ENCODE measurements at regions not wholly inside any gene's neighbourhood (a gene's known extent, or its start where the extent isn't known, plus 50 kb on each side); places are given as distances from the start of the nearest gene placed in this dataset.

GRCh38 chr18:11464129-11464528 lies 145.3 kb upstream of the SLC35G4 start:
- H3K4me2 ChIP-seq (ENCODE audit: insufficient read depth, low read length) = no peak overlapping the region
- H3K79me2 ChIP-seq (ENCODE audit: control insufficient read depth, insufficient read depth, low read length) = no peaks in the 10 kb centered on the region
- DNase-seq (ENCODE audit: extremely low read depth in 1 of 4, low spot score in 3 of 4) (no peak), FAIRE-seq (no peak), ATAC-seq (no peak)
- ChIA-PET POLR2A (no interaction called here), CTCF (ENCODE audit: low intra/inter-chr PET ratio) (no interaction called here)
- intact Hi-C loops (cut with micrococcal nuclease) (no loop called here), in situ Hi-C loops (cut with MboI) (no loop called here)
- 0% methylated on average over 2 of the region's 2 CpGs for WGBS (ENCODE audit: insufficient coverage, low coverage, missing lambda C conversion rate)
- BruUV-seq (replicated peaks) = no TSS peak
- TF ChIP-seq MYBL2 (IDR thresholded peaks at IDR 0.05; ENCODE audit: low read depth) (no peak), MYBL2 (CRISPR knock-in tag; IDR thresholded peaks at IDR 0.05; ENCODE audit: borderline replicate concordance) (no peak), DACH1 (IDR thresholded peaks at IDR 0.05; ENCODE audit: partially characterized antibody) (no peak), PYGO2 (tag; IDR thresholded peaks at IDR 0.05) (no peak), ILF3 (IDR thresholded peaks at IDR 0.05; ENCODE audit: borderline replicate concordance) (no peak), ZNF282 (CRISPR knock-in tag; IDR thresholded peaks at IDR 0.05) (no peak), GTF2A2 (tag; IDR thresholded peaks at IDR 0.05) (no peak), ZNF3 (CRISPR knock-in tag; IDR thresholded peaks at IDR 0.05) (no peak), ZBTB34 (CRISPR knock-in tag; IDR thresholded peaks at IDR 0.05) (no peak), ARNT (IDR thresholded peaks at IDR 0.05) (no peak), TEAD1 (CRISPR knock-in tag; IDR thresholded peaks at IDR 0.05) (no peak)
- no peaks in the 10 kb centered on the region for H3K9me1 ChIP-seq (ENCODE audit: control insufficient read depth, insufficient read depth, low read length)
- H4K20me1 ChIP-seq (replicated peaks; ENCODE audit: control insufficient read depth, insufficient read depth, low read length) = no peaks in the 10 kb centered on the region
- H3K27me3 ChIP-seq (ENCODE audit: control insufficient read depth in 2 of 2, insufficient read depth in 2 of 2, low read length in 2 of 2) = no peaks in the 10 kb centered on the region; a peak in 2 of 5 replicates
- no peaks in the 10 kb centered on the region for H3K36me3 ChIP-seq (ENCODE audit: control insufficient read depth, insufficient read depth, low read length)
- H3K4me3 ChIP-seq = no peak overlapping the region
- no peak overlapping the region for H2AFZ ChIP-seq (ENCODE audit: low read depth, low read length)
- H3K9ac ChIP-seq (ENCODE audit: insufficient read depth in 1 of 2, low read depth in 2 of 2, low read length in 2 of 2) = no peak overlapping the region
- no peaks in the 10 kb centered on the region for H3K9me3 ChIP-seq (replicated peaks; ENCODE audit: control insufficient read depth, insufficient read depth, low read depth, low read length)
- no peaks in the 10 kb centered on the region for H3K4me1 ChIP-seq (replicated peaks in 1 of 2; ENCODE audit: control insufficient read depth in 2 of 2, insufficient read depth in 2 of 2, low read length in 2 of 2)
- no peak overlapping the region for H3K27ac ChIP-seq (ENCODE audit: extremely low read depth, low read depth, low read length)

Data from K562 (cell line).